ENCODE measurements at regions not wholly inside any gene's neighbourhood (a gene's known extent, or its start where the extent isn't known, plus 50 kb on each side); places are given as distances from the start of the nearest gene placed in this dataset.

DNA sequence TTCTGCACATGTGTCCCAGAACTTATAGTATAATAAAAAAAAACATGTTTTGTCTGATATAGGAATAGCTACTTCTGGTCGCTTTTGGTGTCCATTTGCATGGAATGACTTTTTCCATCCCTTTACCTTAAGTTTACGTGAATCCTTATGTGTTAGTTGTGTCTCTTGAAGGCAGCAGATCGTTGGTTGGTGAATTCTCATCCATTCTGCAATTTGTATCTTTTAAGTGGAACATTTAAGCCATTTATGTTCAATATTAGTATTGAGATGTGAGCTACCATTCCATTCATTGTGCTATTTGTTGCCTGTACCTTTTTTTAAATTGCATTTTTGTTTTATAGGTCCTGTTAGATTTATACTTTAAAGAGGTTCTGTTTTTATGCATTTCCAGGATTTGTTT, 55.1 kb upstream of the PHIP start:
- no peak for TF ChIP-seq EZH2 (IDR thresholded peaks at IDR 0.05; ENCODE audit: insufficient read depth, poor library complexity, severe bottlenecking)
- TF ChIP-seq EZH2phosphoT487 (IDR thresholded peaks at IDR 0.05; ENCODE audit: insufficient read depth, low read depth), result no peak
